Trophoblast cell (in vitro differentiated cells and primary cell): ENCODE measurements at regions not wholly inside any gene's neighbourhood (a gene's known extent, or its start where the extent isn't known, plus 50 kb on each side); places are given as distances from the start of the nearest gene placed in this dataset.
A peak's percentile ranks its signal among the peaks of the same experiment; 100 is the strongest.
"Not testable (repeated sequence)": the region's sequence is repeated elsewhere in the genome, so short reads cannot be mapped to it uniquely, and the experiment has no call there.

Experiments used
- DNase-seq, 2 donors: peaks; one replicate each; pipeline ENCODE4 v3.0.0-alpha.2; 2016
- H2AFZ ChIP-seq: 2 replicates; pipeline ENCODE4 v1.6.1; 2013; ENCODE audit warnings: low read length, moderate library complexity, mild to moderate bottlenecking; ENCODE audit not compliant: insufficient read depth, poor library complexity
- H2AK5ac ChIP-seq: 2 replicates; pipeline ENCODE4 v1.6.1; 2013; ENCODE audit warnings: mild to moderate bottlenecking, low read length
- H2BK120ac ChIP-seq: 2 replicates; pipeline ENCODE4 v1.6.1; 2013; ENCODE audit warnings: low read length, mild to moderate bottlenecking, moderate library complexity; ENCODE audit not compliant: insufficient read depth, poor library complexity
- H2BK12ac ChIP-seq: 2 replicates; pipeline ENCODE4 v1.6.1; 2013; ENCODE audit warnings: mild to moderate bottlenecking, low read length, moderate library complexity
- H2BK5ac ChIP-seq: 2 replicates; pipeline ENCODE4 v1.6.1; 2013; ENCODE audit warnings: low read length, low read depth, moderate library complexity, mild to moderate bottlenecking; ENCODE audit not compliant: poor library complexity
- H3K14ac ChIP-seq: 2 replicates; pipeline ENCODE4 v1.6.1; 2013; ENCODE audit warnings: mild to moderate bottlenecking, low read length
- H3K18ac ChIP-seq: 2 replicates; pipeline ENCODE4 v1.6.1; 2013; ENCODE audit warnings: mild to moderate bottlenecking, low read length
- H3K23ac ChIP-seq: 2 replicates; pipeline ENCODE4 v1.6.1; 2013; ENCODE audit warnings: low read length
- H3K27ac ChIP-seq: 2 replicates; pipeline ENCODE4 v1.5.1; 2013; ENCODE audit warnings: low read depth, mild to moderate bottlenecking, inconsistent platforms, low read length, moderate library complexity
- H3K27me3 ChIP-seq: 2 replicates; pipeline ENCODE4 v1.6.1; 2013; ENCODE audit warnings: inconsistent platforms, mild to moderate bottlenecking, low read length, moderate library complexity; ENCODE audit not compliant: insufficient read depth
- H3K36me3 ChIP-seq, 2 experiments: 1 replicate in 1 of 2; 2 replicates in 1 of 2; pipeline ENCODE4 v1.6.1; 2013; ENCODE audit warnings: low read length in 2 of 2, mild to moderate bottlenecking in 2 of 2, moderate library complexity in 1 of 2; ENCODE audit not compliant: insufficient read depth in 2 of 2, control insufficient read depth in 1 of 2
- H3K4ac ChIP-seq: 2 replicates; pipeline ENCODE4 v1.6.1; 2013; ENCODE audit warnings: low read depth, mild to moderate bottlenecking, low read length, moderate library complexity
- H3K4me1 ChIP-seq, 2 experiments: 1 replicate in 1 of 2; 2 replicates in 1 of 2; pipeline ENCODE4 v1.6.1; 2013; ENCODE audit warnings: low read length in 2 of 2, mild to moderate bottlenecking in 2 of 2, moderate library complexity in 1 of 2; ENCODE audit not compliant: insufficient read depth in 2 of 2, control insufficient read depth in 1 of 2
- H3K4me2 ChIP-seq: 2 replicates; pipeline ENCODE4 v1.6.1; 2013; ENCODE audit warnings: inconsistent platforms, mild to moderate bottlenecking, low read length, moderate library complexity
- H3K4me3 ChIP-seq: 2 replicates; pipeline ENCODE4 v1.5.1; 2013; ENCODE audit warnings: mild to moderate bottlenecking, low read depth, low read length, inconsistent platforms
- H3K79me1 ChIP-seq: one replicate; pipeline ENCODE4 v1.6.1; 2013; ENCODE audit warnings: low read length
- H3K79me2 ChIP-seq: 2 replicates; pipeline ENCODE4 v1.6.1; 2013; ENCODE audit warnings: low read length, mild to moderate bottlenecking; ENCODE audit not compliant: control insufficient read depth, insufficient read depth, poor library complexity
- H3K9ac ChIP-seq: 2 replicates; pipeline ENCODE4 v1.6.1; 2013; ENCODE audit warnings: mild to moderate bottlenecking, low read length
- H3K9me3 ChIP-seq: 2 replicates; pipeline ENCODE4 v1.6.1; 2013; ENCODE audit warnings: low read depth, mild to moderate bottlenecking, control low read depth, inconsistent platforms, low read length; ENCODE audit not compliant: insufficient read depth
- H4K12ac ChIP-seq: 2 replicates; pipeline ENCODE4 v1.6.1; 2013; ENCODE audit warnings: low read depth, mild to moderate bottlenecking, low read length, moderate library complexity
- H4K8ac ChIP-seq: 2 replicates; pipeline ENCODE4 v1.6.1; 2013; ENCODE audit warnings: low read depth, mild to moderate bottlenecking, low read length, moderate library complexity
- H4K91ac ChIP-seq: one replicate; pipeline ENCODE4 v1.6.1; 2013; ENCODE audit warnings: low read depth, mild to moderate bottlenecking, low read length, moderate library complexity
- WGBS: extraction: QIAGEN DNeasy Blood & Tissue Kit; methylation state at CpG from one replicate; pipeline ENCODE4 v1.1.7; 2013; ENCODE audit warnings: missing lambda C conversion rate; ENCODE audit not compliant: insufficient read length, insufficient coverage; ENCODE audit errors: extremely low coverage; 5-methylcytosine and 5-hydroxymethylcytosine counted together

GRCh38 chr14:38547961-38548490 lies 292.1 kb upstream of the CLEC14A start:
- WGBS: no CpG with 5 or more reads among the region's 2 CpGs
- H4K91ac ChIP-seq: no peak overlapping the region

GRCh38 chr14:38546932-38547551 lies 291.1 kb upstream of the CLEC14A start:
- Histone ChIP-seq H4K8ac (no peak overlapping the region), H3K14ac (no peak overlapping the region), H3K79me2 (no peaks in the 10 kb centered on the region), H3K4me2 (no peak overlapping the region), H3K27ac (no peak overlapping the region), H3K4me3 (no peak overlapping the region), H4K91ac (no peak overlapping the region), H3K9ac (no peak overlapping the region), H3K4me1 (no peaks in the 10 kb centered on the region), H3K23ac (no peak overlapping the region), H3K4ac (no peak overlapping the region), H2BK5ac (no peak overlapping the region), H2BK120ac (no peak overlapping the region), H3K36me3 (no peaks in the 10 kb centered on the region), H2AK5ac (no peak overlapping the region), H2AFZ (no peak overlapping the region), H3K27me3 (no peaks in the 10 kb centered on the region), H4K12ac (no peak overlapping the region), H3K79me1 (no peaks in the 10 kb centered on the region), H3K9me3 (no peaks in the 10 kb centered on the region), H2BK12ac (no peak overlapping the region), H3K18ac (no peak overlapping the region)
- WGBS: no CpG with 5 or more reads among the region's 2 CpGs
- DNase-seq: no peak

More at GRCh38 chr14:38547961-38548490, 292.1 kb upstream of the CLEC14A start:
- H3K4me1 ChIP-seq: no peaks in the 10 kb centered on the region
- no peak overlapping the region for H3K18ac ChIP-seq
- no peaks in the 10 kb centered on the region for H3K27me3 ChIP-seq
- no peaks in the 10 kb centered on the region for H3K36me3 ChIP-seq
- H4K12ac ChIP-seq: no peak overlapping the region
- no peak overlapping the region for H2AFZ ChIP-seq
- no peak overlapping the region for H3K14ac ChIP-seq
- H4K8ac ChIP-seq: no peak overlapping the region
- H3K4me3 ChIP-seq: no peak overlapping the region
- H3K79me2 ChIP-seq: no peaks in the 10 kb centered on the region
- H3K4me2 ChIP-seq: no peak overlapping the region
- H2AK5ac ChIP-seq: no peak overlapping the region
- H2BK120ac ChIP-seq: no peak overlapping the region
- H3K23ac ChIP-seq: no peak overlapping the region
- H3K4ac ChIP-seq: no peak overlapping the region
- no peaks in the 10 kb centered on the region for H3K79me1 ChIP-seq
- H2BK12ac ChIP-seq: no peak overlapping the region
- no peak overlapping the region for H3K9ac ChIP-seq
- no peak overlapping the region for H2BK5ac ChIP-seq
- H3K27ac ChIP-seq: no peak overlapping the region
- no peaks in the 10 kb centered on the region for H3K9me3 ChIP-seq
- DNase-seq: peak in 1 of 2 donors; percentile 40

GRCh38 chr14:38544776-38545175 lies 288.9 kb upstream of the CLEC14A start:
- Histone ChIP-seq H3K23ac (no peak overlapping the region), H3K27me3 (no peaks in the 10 kb centered on the region), H3K4me3 (no peak overlapping the region), H4K8ac (no peak overlapping the region), H3K9ac (no peak overlapping the region), H3K27ac (no peak overlapping the region), H3K18ac (no peak overlapping the region), H4K12ac (no peak overlapping the region), H3K4me2 (no peak overlapping the region), H2AFZ (no peak overlapping the region), H3K4me1 (no peaks in the 10 kb centered on the region), H2BK120ac (no peak overlapping the region), H3K79me2 (no peaks in the 10 kb centered on the region), H3K9me3 (no peaks in the 10 kb centered on the region), H4K91ac (no peak overlapping the region), H2AK5ac (no peak overlapping the region), H3K14ac (no peak overlapping the region), H3K79me1 (no peaks in the 10 kb centered on the region), H3K4ac (no peak overlapping the region), H3K36me3 (no peaks in the 10 kb centered on the region), H2BK5ac (no peak overlapping the region), H2BK12ac (no peak overlapping the region)
- no peak for DNase-seq
- no CpG with 5 or more reads among the region's 2 CpGs for WGBS

GRCh38 chr14:38543851-38544250 lies 288.0 kb upstream of the CLEC14A start:
- not testable (repeated sequence) for H2BK120ac ChIP-seq, H3K79me2 ChIP-seq, H2AFZ ChIP-seq, H3K79me1 ChIP-seq, H4K91ac ChIP-seq, H2BK5ac ChIP-seq, H3K23ac ChIP-seq, H3K27me3 ChIP-seq, H3K27ac ChIP-seq, H3K4me2 ChIP-seq, H3K14ac ChIP-seq, H4K12ac ChIP-seq, H3K18ac ChIP-seq, H2BK12ac ChIP-seq, DNase-seq, H2AK5ac ChIP-seq, H3K4ac ChIP-seq, H3K4me1 ChIP-seq, H4K8ac ChIP-seq, H3K9me3 ChIP-seq, H3K9ac ChIP-seq, H3K36me3 ChIP-seq, H3K4me3 ChIP-seq
- whole genome bisulfite sequencing: no CpG with 5 or more reads among the region's 5 CpGs
